K562 (cell line): ENCODE measurements at regions not wholly inside any gene's neighbourhood (a gene's known extent, or its start where the extent isn't known, plus 50 kb on each side); places are given as distances from the start of the nearest gene placed in this dataset.
A peak's percentile ranks its signal among the peaks of the same experiment; 100 is the strongest.

Experiments
- ATAC-seq: fragments of 200-7000 bp; cut with Tn5 transposase; 3 replicates; pipeline ENCODE4 v1.9.1; 2020; ENCODE audit warnings: moderate library complexity
- BruUV-seq: library from RNA; stranded (reverse); fragments of 400-500 nt; replicated peaks from 2 replicates; lab custom pipeline; 2021; lab: Mats Ljungman, UMichigan
- CTCF ChIA-PET: fragments of 300-600 bp; formaldehyde crosslinking; extraction: SDS; loops from one replicate; lab custom pipeline; 2021; ENCODE audit warnings: low intra/inter-chr PET ratio; lab: Yijun Ruan, JAX
- POLR2A ChIA-PET: fragments of 300-600, 350-650 bp; sonication (Branson Sonifier 250); formaldehyde crosslinking; extraction: SDS; loops from one replicate; lab custom pipeline; 2021; ENCODE audit warnings: antibody characterized with exemption, inconsistent platforms; lab: Yijun Ruan, JAX
- DNase-seq, 4 experiments: peaks; one replicate each; pipeline versions ENCODE4 v3.0.0 to v3.0.0-alpha.2; 2011 to 2018; ENCODE audit warnings: low spot score in 3 of 4, mixed read lengths in 3 of 4; ENCODE audit errors: extremely low read depth in 1 of 4
- FAIRE-seq: peaks from 2 replicates; lab custom pipeline; 2011; peaks lifted over from hg19 to GRCh38; lab: Jason Lieb, UNC
- H2AFZ ChIP-seq: 2 replicates; pipeline ENCODE4 v1.6.0; 2011; ENCODE audit warnings: low read depth, low read length, control low read depth, inconsistent platforms
- H3K27ac ChIP-seq: fragments of 200-600 bp; 3 replicates; pipeline ENCODE4 v1.8.0; 2011; ENCODE audit warnings: low read depth, mild to moderate bottlenecking, control low read depth, inconsistent platforms, low read length, moderate library complexity, mixed read lengths; ENCODE audit errors: extremely low read depth
- H3K27me3 ChIP-seq, 2 experiments: fragments of 300-600 bp in 1 of 2; 2 replicates in 1 of 2; 3 replicates in 1 of 2; pipeline versions ENCODE4 v1.6.0 to v1.8.0; 2011; ENCODE audit warnings: inconsistent platforms in 2 of 2, low read length in 2 of 2, mild to moderate bottlenecking in 1 of 2, mixed read lengths in 1 of 2, moderate library complexity in 1 of 2; ENCODE audit not compliant: control insufficient read depth in 2 of 2, insufficient read depth in 2 of 2
- H3K36me3 ChIP-seq: fragments of 300-600 bp; 3 replicates; pipeline ENCODE4 v1.8.0; 2011; ENCODE audit warnings: mild to moderate bottlenecking, low read length, inconsistent platforms; ENCODE audit not compliant: control insufficient read depth, insufficient read depth
- H3K4me1 ChIP-seq, 2 experiments: fragments of 200-600 bp in 1 of 2; replicated peaks in 1 of 2; 2 replicates in 1 of 2; 3 replicates in 1 of 2; pipeline versions ENCODE4 v1.5.1 to v1.8.0; 2011; ENCODE audit warnings: inconsistent platforms in 2 of 2, low read length in 2 of 2, mild to moderate bottlenecking in 1 of 2, mixed read lengths in 1 of 2, moderate library complexity in 1 of 2; ENCODE audit not compliant: control insufficient read depth in 2 of 2, insufficient read depth in 2 of 2
- H3K4me2 ChIP-seq: 2 replicates; pipeline ENCODE4 v1.6.1; 2011; ENCODE audit warnings: low read length, control low read depth, inconsistent platforms, mixed read lengths; ENCODE audit not compliant: insufficient read depth
- H3K4me3 ChIP-seq: fragments of 200-600 bp; sonication (generic), shearing (Covaris generic); 2 replicates; pipeline ENCODE4 v1.5.1; 2016; ENCODE audit warnings: control low read depth, inconsistent platforms
- H3K79me2 ChIP-seq: fragments of 200-600 bp; 3 replicates; pipeline ENCODE4 v1.8.0; 2011; ENCODE audit warnings: low read length, inconsistent platforms; ENCODE audit not compliant: control insufficient read depth, insufficient read depth
- H3K9ac ChIP-seq, 2 experiments: 2 replicates each; pipeline versions ENCODE4 v1.6.0 to v1.6.1; 2011; ENCODE audit warnings: low read depth in 2 of 2, low read length in 2 of 2, control low read depth in 1 of 2, inconsistent platforms in 1 of 2, mild to moderate bottlenecking in 1 of 2, mixed read lengths in 1 of 2; ENCODE audit not compliant: insufficient read depth in 1 of 2
- H3K9me1 ChIP-seq: one replicate; pipeline ENCODE4 v1.6.0; 2011; ENCODE audit warnings: inconsistent platforms, mild to moderate bottlenecking, low read length, moderate library complexity; ENCODE audit not compliant: control insufficient read depth, insufficient read depth
- H3K9me3 ChIP-seq: replicated peaks from 2 replicates; pipeline ENCODE4 v1.5.1; 2011; ENCODE audit warnings: low read depth, low read length, inconsistent platforms; ENCODE audit not compliant: control insufficient read depth, insufficient read depth
- H4K20me1 ChIP-seq: replicated peaks from 2 replicates; pipeline ENCODE4 v1.6.1; 2011; ENCODE audit warnings: low read length, inconsistent platforms, mixed read lengths; ENCODE audit not compliant: control insufficient read depth, insufficient read depth
- HDAC8 ChIP-seq: fragments of 450-650 bp; IDR thresholded peaks from 2 replicates; pipeline ENCODE4 v1.6.1; 2016; ENCODE audit warnings: mild to moderate bottlenecking, missing genetic modification characterization, moderate library complexity, missing compliant biosample characterization
- ZBTB40 ChIP-seq, 2 experiments: fragments of 450-650 bp in 1 of 2; sonication (generic) in 1 of 2; formaldehyde crosslinking in 1 of 2; IDR thresholded peaks; 2 replicates each; pipeline versions ENCODE4 v1.7.1 to v1.9.0; 2016 to 2022; ENCODE audit warnings: inconsistent platforms in 1 of 2, mild to moderate bottlenecking in 1 of 2, missing genetic modification reagents in 1 of 2
- ZFP30 ChIP-seq: fragments of 250-450 bp; sonication (Bioruptor Pico); IDR thresholded peaks from 2 replicates; pipeline ENCODE4 v1.8.0; 2022; ENCODE audit warnings: moderate library complexity, mild to moderate bottlenecking, inconsistent platforms, borderline replicate concordance
- ZFPM2 ChIP-seq: fragments of 250-450 bp; sonication (Bioruptor Pico); IDR thresholded peaks from 2 replicates; pipeline ENCODE4 v1.5.1; 2022; ENCODE audit warnings: mild to moderate bottlenecking
- WGBS: fragments of 100-300 bp; shearing (Covaris generic); methylation state at CpG from one replicate; pipeline ENCODE4 v1.1.6; 2016; ENCODE audit warnings: low coverage, mixed read lengths; ENCODE audit not compliant: insufficient coverage; ENCODE audit errors: missing lambda C conversion rate; 5-methylcytosine and 5-hydroxymethylcytosine counted together
- in situ Hi-C: fragments of 300-500 bp; cut with MboI; formaldehyde crosslinking; loops from 4 replicates; pipeline ENCODE4 v1.15.0; 2018; ENCODE audit warnings: inconsistent platforms, mixed read lengths
- intact Hi-C: fragments of 100-400 bp; cut with micrococcal nuclease; formaldehyde crosslinking; loops from 2 replicates; pipeline ENCODE4 v1.14.2; 2022

GRCh38 chr3:17969244-17969643 lies 226.8 kb upstream of the TBC1D5 start:
- WGBS: 1% methylated on average over 3 of the region's 3 CpGs
- Histone ChIP-seq H3K9me3 (no peaks in the 10 kb centered on the region), H2AFZ (no peak overlapping the region), H3K4me1 (no peaks in the 10 kb centered on the region), H3K9ac (no peak overlapping the region), H3K79me2 (no peaks in the 10 kb centered on the region), H3K4me3 (no peak overlapping the region), H3K27ac (no peak overlapping the region), H3K27me3 (no peaks in the 10 kb centered on the region), H3K36me3 (no peaks in the 10 kb centered on the region), H3K4me2 (no peak overlapping the region), H4K20me1 (no peaks in the 10 kb centered on the region), H3K9me1 (no peaks in the 10 kb centered on the region)
- no peak for FAIRE-seq
- no TSS peak for BruUV-seq
- TF ChIP-seq HDAC8 (tag) (no peak), ZFP30 (CRISPR knock-in tag) (no peak), ZBTB40 (IDR thresholded peaks at IDR 0.05) (peak; percentile 91), ZBTB40 (CRISPR knock-in tag; IDR thresholded peaks at IDR 0.05) (no peak), ZFPM2 (no peak)
- in situ Hi-C loops: no loop called here
- CTCF ChIA-PET: no interaction called here
- POLR2A ChIA-PET: interaction anchor here (0.6 to 0.8 kb wide), 3 partner anchors 45 to 690 kb away, joined by 3 to 4 read pairs (median 3); no protein-coding TSS in a partner anchor
- no peak for ATAC-seq
- intact Hi-C loops: no loop called here
- DNase-seq: no peak
